IMR-90 (cell line): ENCODE measurements at regions not wholly inside any gene's neighbourhood (a gene's known extent, or its start where the extent isn't known, plus 50 kb on each side); places are given as distances from the start of the nearest gene placed in this dataset.

Experiments used
- MAZ ChIP-seq: IDR thresholded peaks from 2 replicates; pipeline ENCODE4 v1.6.1; 2012; ENCODE audit warnings: low read depth, mild to moderate bottlenecking, low read length, improper control_type of control experiment, moderate library complexity, borderline replicate concordance
- RFX5 ChIP-seq: IDR thresholded peaks from 2 replicates; pipeline ENCODE4 v1.8.0; 2012; ENCODE audit warnings: low read depth, mild to moderate bottlenecking, low read length, moderate library complexity
- TF ChIP-seq, protein P1 (sequence below): conservative IDR thresholded peaks from 2 replicates; pipeline ENCODE4 v1.5.1; 2012; ENCODE audit warnings: mild to moderate bottlenecking, low read depth, low read length, improper control_type of control experiment
- TF ChIP-seq, protein P2 (sequence below): fragments of 150-350 bp; IDR thresholded peaks from 2 replicates; pipeline ENCODE4 v1.6.1; 2017; ENCODE audit warnings: mild to moderate bottlenecking, antibody characterized with exemption, low read length, low read depth

DNA sequence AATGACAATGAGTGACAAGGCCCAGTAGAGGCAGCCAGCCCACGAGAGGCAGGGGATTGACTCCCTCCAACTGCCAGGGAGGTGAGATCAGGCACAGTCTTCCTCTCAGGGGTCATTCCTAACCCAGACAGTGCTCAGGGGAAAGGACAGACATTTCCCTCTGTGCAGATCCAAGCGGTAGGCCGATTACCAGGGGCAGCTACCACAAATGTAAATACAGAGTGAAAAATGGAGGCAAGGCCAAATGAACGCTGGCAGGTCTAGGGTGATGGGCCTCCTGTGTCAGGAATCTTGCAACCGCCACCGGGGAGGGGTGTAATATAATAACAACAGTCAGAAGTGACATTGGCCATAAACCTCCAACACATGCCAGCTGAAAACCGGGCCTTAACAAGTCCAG is 881.4 kb downstream of the UQCRFS1 start:
- TF ChIP-seq RFX5 (no peak), MAZ (no peak)
- TF ChIP-seq, protein P1, sequence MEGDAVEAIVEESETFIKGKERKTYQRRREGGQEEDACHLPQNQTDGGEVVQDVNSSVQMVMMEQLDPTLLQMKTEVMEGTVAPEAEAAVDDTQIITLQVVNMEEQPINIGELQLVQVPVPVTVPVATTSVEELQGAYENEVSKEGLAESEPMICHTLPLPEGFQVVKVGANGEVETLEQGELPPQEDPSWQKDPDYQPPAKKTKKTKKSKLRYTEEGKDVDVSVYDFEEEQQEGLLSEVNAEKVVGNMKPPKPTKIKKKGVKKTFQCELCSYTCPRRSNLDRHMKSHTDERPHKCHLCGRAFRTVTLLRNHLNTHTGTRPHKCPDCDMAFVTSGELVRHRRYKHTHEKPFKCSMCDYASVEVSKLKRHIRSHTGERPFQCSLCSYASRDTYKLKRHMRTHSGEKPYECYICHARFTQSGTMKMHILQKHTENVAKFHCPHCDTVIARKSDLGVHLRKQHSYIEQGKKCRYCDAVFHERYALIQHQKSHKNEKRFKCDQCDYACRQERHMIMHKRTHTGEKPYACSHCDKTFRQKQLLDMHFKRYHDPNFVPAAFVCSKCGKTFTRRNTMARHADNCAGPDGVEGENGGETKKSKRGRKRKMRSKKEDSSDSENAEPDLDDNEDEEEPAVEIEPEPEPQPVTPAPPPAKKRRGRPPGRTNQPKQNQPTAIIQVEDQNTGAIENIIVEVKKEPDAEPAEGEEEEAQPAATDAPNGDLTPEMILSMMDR, result no peak
- TF ChIP-seq, protein P2, sequence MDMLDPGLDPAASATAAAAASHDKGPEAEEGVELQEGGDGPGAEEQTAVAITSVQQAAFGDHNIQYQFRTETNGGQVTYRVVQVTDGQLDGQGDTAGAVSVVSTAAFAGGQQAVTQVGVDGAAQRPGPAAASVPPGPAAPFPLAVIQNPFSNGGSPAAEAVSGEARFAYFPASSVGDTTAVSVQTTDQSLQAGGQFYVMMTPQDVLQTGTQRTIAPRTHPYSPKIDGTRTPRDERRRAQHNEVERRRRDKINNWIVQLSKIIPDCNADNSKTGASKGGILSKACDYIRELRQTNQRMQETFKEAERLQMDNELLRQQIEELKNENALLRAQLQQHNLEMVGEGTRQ, result no peak
